OCI-LY1 (cell line): ENCODE measurements at regions not wholly inside any gene's neighbourhood (a gene's known extent, or its start where the extent isn't known, plus 50 kb on each side); places are given as distances from the start of the nearest gene placed in this dataset.

Experiments used
- H2AFZ ChIP-seq: fragments of 200-600 bp; sonication (generic), shearing (Covaris generic); 2 replicates; pipeline ENCODE4 v1.6.0; 2014; ENCODE audit warnings: antibody characterized with exemption, mild to moderate bottlenecking, low read length
- H3F3A ChIP-seq: fragments of 200-600 bp; sonication (generic), shearing (Covaris generic); 2 replicates; pipeline ENCODE4 v1.6.0; 2014; ENCODE audit warnings: mild to moderate bottlenecking, antibody characterized with exemption, low read length, moderate library complexity; ENCODE audit not compliant: insufficient read depth
- H3K27ac ChIP-seq: fragments of 200-600 bp; sonication (generic); 2 replicates; pipeline ENCODE4 v1.5.1; 2014; ENCODE audit warnings: low read length, mixed run types, mild to moderate bottlenecking, low read depth; ENCODE audit not compliant: poor library complexity, severe bottlenecking
- H3K27me3 ChIP-seq: fragments of 200-600 bp; sonication (generic); 2 replicates; pipeline ENCODE4 v1.6.0; 2014; ENCODE audit warnings: antibody characterized with exemption, mild to moderate bottlenecking, low read length, moderate library complexity; ENCODE audit not compliant: insufficient read depth
- H3K36me3 ChIP-seq: fragments of 200-600 bp; sonication (generic); 2 replicates; pipeline ENCODE4 v1.6.1; 2014; ENCODE audit warnings: mild to moderate bottlenecking, antibody characterized with exemption, low read length, moderate library complexity, mixed read lengths; ENCODE audit not compliant: insufficient read depth
- H3K4me1 ChIP-seq: fragments of 200-600 bp; sonication (generic); 2 replicates; pipeline ENCODE4 v1.5.1; 2014; ENCODE audit warnings: mild to moderate bottlenecking, low read length, moderate library complexity; ENCODE audit not compliant: insufficient read depth, severe bottlenecking
- H3K4me2 ChIP-seq: fragments of 200-600 bp; sonication (generic), shearing (Covaris generic); 2 replicates; pipeline ENCODE4 v1.6.1; 2014; ENCODE audit warnings: low read length
- H3K4me3 ChIP-seq: fragments of 200-600 bp; sonication (generic); 2 replicates; pipeline ENCODE4 v1.5.1; 2014; ENCODE audit warnings: low read length, low read depth, mild to moderate bottlenecking, mixed read lengths; ENCODE audit not compliant: poor library complexity, severe bottlenecking
- H3K79me2 ChIP-seq: fragments of 200-600 bp; shearing (Covaris generic); 2 replicates; pipeline ENCODE4 v1.6.1; 2016; ENCODE audit warnings: mixed run types, low read length, mixed read lengths; ENCODE audit not compliant: insufficient read depth
- H3K9ac ChIP-seq: fragments of 200-600 bp; sonication (generic), shearing (Covaris generic); 2 replicates; pipeline ENCODE4 v1.6.1; 2014; ENCODE audit warnings: mild to moderate bottlenecking, low read length, mixed read lengths
- H3K9me2 ChIP-seq: fragments of 200-600 bp; sonication (generic), shearing (Covaris generic); 2 replicates; pipeline ENCODE4 v1.6.1; 2014; ENCODE audit warnings: low read depth, mild to moderate bottlenecking, low read length, mixed read lengths
- H3K9me3 ChIP-seq: fragments of 200-600 bp; shearing (Covaris generic); 2 replicates; pipeline ENCODE4 v1.6.1; 2014; ENCODE audit warnings: low read length, mixed read lengths
- H4K20me1 ChIP-seq: fragments of 200-600 bp; sonication (generic), shearing (Covaris generic); 2 replicates; pipeline ENCODE4 v1.6.0; 2016; ENCODE audit warnings: mild to moderate bottlenecking, low read length; ENCODE audit not compliant: insufficient read depth
- EZH2 ChIP-seq: fragments of 200-600 bp; sonication (generic), shearing (Covaris generic); IDR thresholded peaks from 2 replicates; pipeline ENCODE4 v1.8.0; 2017; ENCODE audit warnings: borderline replicate concordance, mixed run types, mild to moderate bottlenecking, antibody characterized with exemption, low read length, moderate library complexity, mixed read lengths
- TF ChIP-seq, protein P1 (sequence below): fragments of 200-600 bp; sonication (generic), shearing (Covaris generic); IDR thresholded peaks from 2 replicates; pipeline ENCODE4 v1.5.1; 2017; ENCODE audit warnings: mild to moderate bottlenecking, antibody characterized with exemption, low read length, moderate library complexity, mixed read lengths

GRCh38 chr4:110798687-110799086 lies 175.8 kb upstream of the PITX2 start:
- TF ChIP-seq EZH2: no peak
- TF ChIP-seq, protein P1, sequence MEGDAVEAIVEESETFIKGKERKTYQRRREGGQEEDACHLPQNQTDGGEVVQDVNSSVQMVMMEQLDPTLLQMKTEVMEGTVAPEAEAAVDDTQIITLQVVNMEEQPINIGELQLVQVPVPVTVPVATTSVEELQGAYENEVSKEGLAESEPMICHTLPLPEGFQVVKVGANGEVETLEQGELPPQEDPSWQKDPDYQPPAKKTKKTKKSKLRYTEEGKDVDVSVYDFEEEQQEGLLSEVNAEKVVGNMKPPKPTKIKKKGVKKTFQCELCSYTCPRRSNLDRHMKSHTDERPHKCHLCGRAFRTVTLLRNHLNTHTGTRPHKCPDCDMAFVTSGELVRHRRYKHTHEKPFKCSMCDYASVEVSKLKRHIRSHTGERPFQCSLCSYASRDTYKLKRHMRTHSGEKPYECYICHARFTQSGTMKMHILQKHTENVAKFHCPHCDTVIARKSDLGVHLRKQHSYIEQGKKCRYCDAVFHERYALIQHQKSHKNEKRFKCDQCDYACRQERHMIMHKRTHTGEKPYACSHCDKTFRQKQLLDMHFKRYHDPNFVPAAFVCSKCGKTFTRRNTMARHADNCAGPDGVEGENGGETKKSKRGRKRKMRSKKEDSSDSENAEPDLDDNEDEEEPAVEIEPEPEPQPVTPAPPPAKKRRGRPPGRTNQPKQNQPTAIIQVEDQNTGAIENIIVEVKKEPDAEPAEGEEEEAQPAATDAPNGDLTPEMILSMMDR: no peak
- H3K4me3 ChIP-seq: no peak overlapping the region
- no peaks in the 10 kb centered on the region for H3K27me3 ChIP-seq
- no peak overlapping the region for H2AFZ ChIP-seq
- H3K9me3 ChIP-seq: no peaks in the 10 kb centered on the region
- no peaks in the 10 kb centered on the region for H3K9me2 ChIP-seq
- peaks cover 28% of the 10 kb centered on the region for H3K4me1 ChIP-seq
- H3K9ac ChIP-seq: no peak overlapping the region
- H3K27ac ChIP-seq: no peak overlapping the region
- H3K79me2 ChIP-seq: no peaks in the 10 kb centered on the region
- H3K36me3 ChIP-seq: no peaks in the 10 kb centered on the region
- H3F3A ChIP-seq: no peaks in the 10 kb centered on the region; the same call in 1 of the 2 replicates
- no peak overlapping the region for H3K4me2 ChIP-seq
- no peaks in the 10 kb centered on the region for H4K20me1 ChIP-seq

DNA sequence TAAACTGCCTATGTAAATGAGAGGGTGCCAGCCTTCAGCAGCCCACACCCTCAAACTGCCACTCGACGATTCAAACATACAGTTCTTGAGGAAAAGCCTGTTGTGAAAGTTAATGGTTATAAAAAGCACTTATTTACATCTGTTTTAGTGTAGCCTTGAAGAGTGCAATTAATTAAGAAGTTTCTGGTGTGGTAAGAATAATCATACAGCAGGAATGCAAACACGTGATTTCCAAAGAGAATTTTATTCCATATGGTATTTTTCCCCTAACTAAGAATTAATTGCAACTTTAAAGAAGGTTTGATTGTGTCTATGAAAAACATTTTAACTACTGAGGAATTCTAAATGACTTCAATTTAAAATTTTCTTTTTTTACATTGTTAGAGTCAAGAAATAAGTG lies 176.3 kb upstream of the PITX2 start:
- no peak for TF ChIP-seq EZH2
- TF ChIP-seq, protein P1: no peak
- no peaks in the 10 kb centered on the region for H3K79me2 ChIP-seq
- no peak overlapping the region for H3K4me3 ChIP-seq
- H3K27me3 ChIP-seq: no peaks in the 10 kb centered on the region
- H3K36me3 ChIP-seq: no peaks in the 10 kb centered on the region
- H3K9me3 ChIP-seq: no peaks in the 10 kb centered on the region
- no peak overlapping the region for H2AFZ ChIP-seq
- H3K9me2 ChIP-seq: no peaks in the 10 kb centered on the region
- H3K4me1 ChIP-seq: peaks cover 23% of the 10 kb centered on the region
- H3K9ac ChIP-seq: no peak overlapping the region
- H3K27ac ChIP-seq: no peak overlapping the region
- no peak overlapping the region for H3K4me2 ChIP-seq
- H3F3A ChIP-seq: no peaks in the 10 kb centered on the region; the same call in 1 of the 2 replicates
- no peaks in the 10 kb centered on the region for H4K20me1 ChIP-seq

DNA sequence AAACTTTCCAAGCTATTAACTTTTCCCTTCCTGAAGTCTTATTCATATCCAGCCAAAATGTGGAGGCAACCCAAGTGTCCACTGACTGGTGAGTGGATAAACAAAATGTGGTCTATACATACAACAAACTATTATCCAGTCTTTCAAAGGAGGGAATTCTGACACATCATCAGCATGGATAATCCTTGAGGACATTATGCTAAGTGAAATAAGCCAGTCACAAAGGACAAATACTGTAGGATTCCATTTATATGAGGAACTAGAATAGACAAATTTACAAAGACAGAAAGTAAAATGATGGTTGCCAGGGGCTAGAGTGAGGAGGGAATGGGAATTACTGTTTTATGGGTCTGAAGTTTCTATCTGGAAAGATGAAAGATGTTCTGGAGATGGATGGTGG lies 178.7 kb upstream of the PITX2 start:
- H3K36me3 ChIP-seq: no peaks in the 10 kb centered on the region
- no peaks in the 10 kb centered on the region for H3K79me2 ChIP-seq
- no peaks in the 10 kb centered on the region for H3K9me2 ChIP-seq
- no peak overlapping the region for H3K9ac ChIP-seq
- H4K20me1 ChIP-seq: no peaks in the 10 kb centered on the region
- no peak overlapping the region for H2AFZ ChIP-seq
- H3K4me3 ChIP-seq: no peak overlapping the region
- H3K4me2 ChIP-seq: no peak overlapping the region
- H3K27me3 ChIP-seq: no peaks in the 10 kb centered on the region
- no peaks in the 10 kb centered on the region for H3K9me3 ChIP-seq
- TF ChIP-seq, protein P1: no peak
- no peak for TF ChIP-seq EZH2
- H3K27ac ChIP-seq: no peak overlapping the region
- H3K4me1 ChIP-seq: peaks cover 12% of the 10 kb centered on the region
- H3F3A ChIP-seq: no peaks in the 10 kb centered on the region; the same call in 1 of the 2 replicates
